Aorta (tissue), 5 donors: ENCODE measurements at regions not wholly inside any gene's neighbourhood (a gene's known extent, or its start where the extent isn't known, plus 50 kb on each side); places are given as distances from the start of the nearest gene placed in this dataset.

ENCODE experiments used
- ATAC-seq: fragments of 200-7000 bp; cut with Tn5 transposase; one replicate; pipeline ENCODE4 v1.9.1; 2022; ENCODE audit warnings: moderate library complexity; ENCODE audit not compliant: low FRiP score
- DNase-seq, 2 donors: peaks; one replicate each; pipeline ENCODE4 v3.0.0-alpha.2; 2020
- H3K27ac ChIP-seq, 2 donors: one replicate each; pipeline ENCODE4 v1.5.1; 2013; ENCODE audit warnings: low read length in 2 of 2, mild to moderate bottlenecking in 2 of 2, moderate library complexity in 2 of 2, control low read depth in 1 of 2, inconsistent platforms in 1 of 2, low read depth in 1 of 2
- H3K27me3 ChIP-seq, 2 donors: one replicate each; pipeline ENCODE4 v1.6.1; 2013; ENCODE audit warnings: control low read depth in 1 of 2, low read length in 1 of 2, mild to moderate bottlenecking in 1 of 2, moderate library complexity in 1 of 2; ENCODE audit not compliant: insufficient read depth in 2 of 2, control insufficient read depth in 1 of 2
- H3K36me3 ChIP-seq, 2 donors: one replicate each; pipeline ENCODE4 v1.6.1; 2013; ENCODE audit warnings: control low read depth in 1 of 2, low read length in 1 of 2, mild to moderate bottlenecking in 1 of 2; ENCODE audit not compliant: insufficient read depth in 2 of 2, control insufficient read depth in 1 of 2
- H3K4me1 ChIP-seq, 2 donors: one replicate each; pipeline ENCODE4 v1.6.1; 2013; ENCODE audit warnings: low read length in 2 of 2, control low read depth in 1 of 2, mild to moderate bottlenecking in 1 of 2, moderate library complexity in 1 of 2; ENCODE audit not compliant: insufficient read depth in 2 of 2, control insufficient read depth in 1 of 2
- H3K4me3 ChIP-seq, 2 donors: one replicate each; pipeline ENCODE4 v1.5.1; 2013; ENCODE audit warnings: low read length in 2 of 2, control low read depth in 1 of 2, mild to moderate bottlenecking in 1 of 2
- H3K9me3 ChIP-seq: one replicate; pipeline ENCODE4 v1.6.1; 2013; ENCODE audit warnings: mild to moderate bottlenecking, low read length; ENCODE audit not compliant: control insufficient read depth
- WGBS, 2 donors: extraction: QIAGEN DNeasy Blood & Tissue Kit; methylation state at CpG; one replicate each; pipeline ENCODE4 v1.1.7; 2013; 5-methylcytosine and 5-hydroxymethylcytosine counted together
- intact Hi-C, 2 donors: fragments of 100-400 bp; cut with DNase I; formaldehyde crosslinking; loops; one replicate each; pipeline versions ENCODE4 v1.14.2 to v1.15.0; 2022
- donor health status: healthy with polysubstance abuse.
- donor health status: Bipolar disorder and iron deficiency.
- donor health status: DM: no; HTN: no; CAD: no.
- donor health status: DM: no; HTN: no; CAD: no.
- donor health status: DM: yes; HTN: yes; CAD: no.

DNA sequence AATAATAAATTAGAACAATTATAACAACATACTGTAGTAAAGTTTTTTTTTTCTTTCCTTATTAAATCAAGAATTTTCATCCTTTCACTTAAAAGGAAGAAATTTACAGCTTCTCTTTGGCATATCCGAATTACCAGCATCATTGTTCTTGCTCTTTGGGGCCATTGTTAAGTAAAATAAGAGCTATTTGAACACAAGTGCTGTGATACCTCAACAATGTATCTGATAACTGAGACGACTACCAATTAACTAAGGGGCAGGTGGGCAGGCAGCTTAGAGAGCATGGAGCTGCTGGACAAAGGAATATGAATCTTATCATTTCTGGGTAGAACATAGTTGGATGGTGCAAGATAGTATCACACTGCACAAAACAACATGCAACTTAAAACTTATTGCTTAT is 719.9 kb upstream of the TMPRSS15 start:
- WGBS, 2 donors, result 86 to 87% methylated on average over 2 of the region's 2 CpGs
- intact Hi-C loops, result no loop called here
- no peak for ATAC-seq

DNA sequence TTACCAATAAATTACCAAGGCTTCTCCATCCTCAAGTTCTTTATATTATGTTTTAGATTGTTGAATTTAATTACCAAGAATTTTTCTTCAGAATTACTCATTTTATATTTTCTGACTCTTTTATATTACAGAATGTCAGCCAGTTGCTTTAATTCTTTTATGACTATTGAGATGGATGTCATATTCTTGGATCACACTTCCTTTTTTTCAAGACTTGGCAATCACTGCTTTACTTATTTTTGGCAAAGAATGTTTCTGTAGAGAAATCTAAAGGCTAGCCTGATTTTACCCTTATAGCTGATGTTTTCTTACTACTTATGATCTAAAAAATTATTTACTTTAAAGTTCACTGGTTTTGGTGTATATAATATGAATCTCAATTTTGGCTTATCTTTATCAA is 721.1 kb upstream of the TMPRSS15 start:
- H3K4me3 ChIP-seq, result no peak overlapping the region
- ATAC-seq (no peak), DNase-seq (no peak)
- no peak overlapping the region for H3K27ac ChIP-seq
- peaks cover 2% of the 10 kb centered on the region for H3K9me3 ChIP-seq
- intact Hi-C loops, result no loop called here
- H3K36me3 ChIP-seq, result no peaks in the 10 kb centered on the region
- H3K4me1 ChIP-seq, result no peaks in the 10 kb centered on the region
- no peaks in the 10 kb centered on the region for H3K27me3 ChIP-seq

More for the DNA sequence above, 719.9 kb upstream of the TMPRSS15 start:
- Histone ChIP-seq H3K9me3 (peaks cover 2% of the 10 kb centered on the region), H3K27ac (no peak overlapping the region), H3K4me3 (no peak overlapping the region), H3K4me1 (no peaks in the 10 kb centered on the region), H3K27me3 (no peaks in the 10 kb centered on the region), H3K36me3 (no peaks in the 10 kb centered on the region)
- no peak for DNase-seq

DNA sequence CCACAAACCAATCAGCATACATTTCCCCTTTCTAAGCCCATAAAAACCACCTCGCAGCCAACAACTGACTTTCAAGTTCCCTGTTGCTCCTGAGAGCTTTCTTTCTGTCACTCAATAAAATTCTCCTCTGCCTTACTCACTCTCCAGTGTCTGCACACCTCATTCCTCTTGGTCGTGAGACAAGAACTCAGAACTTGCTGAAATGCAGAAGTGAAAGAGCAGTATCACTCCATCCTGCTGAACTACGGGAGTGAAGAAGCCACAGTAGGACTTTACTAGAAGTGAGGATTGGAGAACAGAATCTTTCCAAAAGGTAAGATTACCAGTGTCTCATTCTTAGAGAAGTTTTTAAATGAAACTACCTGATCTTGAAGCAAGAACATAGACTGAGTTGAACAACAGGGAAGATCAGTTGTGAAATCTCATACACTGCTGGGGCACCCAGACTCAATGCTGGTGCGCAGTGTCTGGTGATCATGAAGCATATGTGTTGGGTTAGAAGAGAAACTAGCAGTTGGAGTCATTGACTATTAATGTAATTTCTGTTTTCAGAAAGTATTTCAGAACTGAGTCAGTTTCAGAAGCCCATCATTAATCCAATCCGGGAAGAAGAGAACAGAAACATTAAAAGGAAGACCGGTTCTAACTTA is 726.9 kb upstream of the TMPRSS15 start:
- no peaks in the 10 kb centered on the region for H3K9me3 ChIP-seq
- H3K27ac ChIP-seq, result no peak overlapping the region
- WGBS, 2 donors, result 72 to 77% methylated on average over 6 of the region's 6 CpGs
- ATAC-seq (no peak), DNase-seq (no peak)
- H3K4me3 ChIP-seq, result no peak overlapping the region
- intact Hi-C loops, result no loop called here
- no peaks in the 10 kb centered on the region for H3K36me3 ChIP-seq
- no peaks in the 10 kb centered on the region for H3K4me1 ChIP-seq
- H3K27me3 ChIP-seq, result no peaks in the 10 kb centered on the region

DNA sequence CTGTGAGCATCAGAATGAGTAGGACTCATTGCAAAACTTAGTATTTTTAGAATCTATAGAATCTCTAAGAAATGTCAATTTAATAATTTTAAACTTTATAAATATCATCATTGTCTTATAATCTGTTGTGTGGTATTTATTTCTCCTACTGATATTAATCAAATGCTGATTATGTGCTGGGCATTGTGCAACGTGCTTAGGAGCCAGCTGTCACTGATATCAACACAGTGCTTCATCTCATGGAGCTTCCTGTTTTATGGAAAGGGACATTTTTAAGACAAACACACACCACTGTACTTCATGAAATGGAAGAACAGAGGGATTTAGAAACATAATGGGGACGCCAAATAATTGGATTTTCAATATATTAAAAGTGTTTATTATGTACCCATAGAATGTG is 737.9 kb upstream of the TMPRSS15 start:
- intact Hi-C loops, result no loop called here
- no peak overlapping the region for H3K27ac ChIP-seq
- H3K9me3 ChIP-seq, result peaks cover 1% of the 10 kb centered on the region
- 58 to 61% methylated on average over 2 of the region's 2 CpGs for WGBS, 2 donors
- no peak overlapping the region for H3K4me3 ChIP-seq
- no peaks in the 10 kb centered on the region for H3K36me3 ChIP-seq
- H3K27me3 ChIP-seq, result no peaks in the 10 kb centered on the region
- no peak for DNase-seq
- no peaks in the 10 kb centered on the region for H3K4me1 ChIP-seq
- ATAC-seq, result no peak

DNA sequence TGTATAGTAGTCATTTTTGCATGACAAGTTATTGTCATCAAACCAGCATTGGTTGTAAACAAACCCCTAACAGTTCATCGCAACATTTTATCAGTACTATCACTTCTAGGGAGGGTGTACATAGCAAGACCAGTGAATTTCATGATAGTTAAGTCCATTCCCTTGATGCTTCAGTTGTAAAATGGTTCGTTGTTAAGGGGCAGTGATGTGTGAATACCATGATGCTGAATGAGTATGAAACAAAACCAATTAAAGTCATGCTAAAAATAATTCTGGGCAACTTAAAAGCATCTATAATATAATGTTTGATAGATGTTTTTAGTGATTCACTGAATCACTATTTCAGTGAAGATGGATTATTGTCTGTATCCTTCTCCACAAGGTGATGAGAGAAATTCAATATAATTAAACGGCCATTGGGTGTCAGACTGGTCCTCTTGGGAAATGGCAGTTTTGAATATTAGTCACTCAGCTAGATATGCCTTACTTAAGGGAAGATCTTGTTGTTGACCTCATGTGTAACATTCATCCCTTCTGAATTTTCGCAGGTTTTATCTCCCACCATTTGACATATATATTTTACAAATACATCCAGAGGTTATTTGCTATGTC is 742.2 kb upstream of the TMPRSS15 start:
- no peaks in the 10 kb centered on the region for H3K4me1 ChIP-seq
- 83 to 86% methylated on average over 4 of the region's 4 CpGs for WGBS, 2 donors

DNA sequence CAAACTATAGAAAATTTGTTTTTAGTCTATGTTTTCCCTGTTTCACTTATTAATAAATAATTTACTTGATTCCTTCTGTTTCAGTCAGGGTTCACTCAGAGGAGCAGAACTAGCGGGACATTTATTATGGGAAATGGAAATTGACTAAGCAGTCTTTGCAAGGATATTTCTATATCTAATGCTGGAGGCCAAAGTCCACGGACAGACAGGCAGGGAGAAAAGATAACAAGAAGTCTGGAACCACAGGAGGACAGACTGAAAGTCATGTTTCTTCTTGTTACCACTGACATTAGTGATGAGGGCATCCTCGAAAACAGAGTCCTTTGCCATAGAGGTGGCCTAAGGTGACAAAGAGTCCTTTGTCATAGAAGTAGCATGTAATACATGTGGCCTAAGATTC is 744.5 kb upstream of the TMPRSS15 start:
- 72 to 74% methylated on average over 3 of the region's 3 CpGs for WGBS, 2 donors
- H3K36me3 ChIP-seq, result no peaks in the 10 kb centered on the region
- H3K27ac ChIP-seq, result no peak overlapping the region
- no peaks in the 10 kb centered on the region for H3K27me3 ChIP-seq
- no peak overlapping the region for H3K4me3 ChIP-seq
- H3K4me1 ChIP-seq, result no peaks in the 10 kb centered on the region
- ATAC-seq (no peak), DNase-seq (no peak)
- intact Hi-C loops, result no loop called here
- H3K9me3 ChIP-seq, result peaks cover 1% of the 10 kb centered on the region

More for the DNA sequence above, 742.2 kb upstream of the TMPRSS15 start:
- no peaks in the 10 kb centered on the region for H3K27me3 ChIP-seq
- H3K36me3 ChIP-seq, result no peaks in the 10 kb centered on the region
- ATAC-seq, result no peak
- H3K4me3 ChIP-seq, result no peak overlapping the region
- H3K9me3 ChIP-seq, result peaks cover 1% of the 10 kb centered on the region
- DNase-seq, result no peak
- intact Hi-C loops, result no loop called here
- H3K27ac ChIP-seq, result no peak overlapping the region

DNA sequence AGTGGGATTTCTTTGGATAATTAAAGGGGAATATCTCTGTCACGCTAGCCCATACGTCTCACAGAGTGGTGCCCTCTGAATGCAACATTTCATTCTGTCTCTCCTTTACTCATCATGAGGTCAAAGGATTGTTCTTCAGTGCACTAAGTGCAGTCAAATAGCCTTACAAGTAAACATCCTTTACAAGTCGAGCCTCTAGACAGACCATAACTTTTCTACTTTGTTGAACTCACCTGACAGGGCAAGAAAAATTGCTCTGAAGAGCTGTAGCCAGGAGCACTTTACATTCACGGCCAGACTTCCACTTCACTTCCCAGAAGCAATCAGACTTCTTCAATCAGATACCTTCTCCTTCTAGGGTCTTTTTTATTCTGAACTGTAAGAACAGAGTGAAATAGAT is 768.0 kb upstream of the TMPRSS15 start:
- Histone ChIP-seq H3K27ac (no peak overlapping the region), H3K36me3 (no peaks in the 10 kb centered on the region), H3K27me3 (no peaks in the 10 kb centered on the region), H3K4me3 (no peak overlapping the region), H3K9me3 (no peaks in the 10 kb centered on the region), H3K4me1 (no peaks in the 10 kb centered on the region)
- 19 to 30% methylated on average over 4 of the region's 4 CpGs for WGBS, 2 donors
- DNase-seq (no peak), ATAC-seq (no peak)
- intact Hi-C loops, result no loop called here

DNA sequence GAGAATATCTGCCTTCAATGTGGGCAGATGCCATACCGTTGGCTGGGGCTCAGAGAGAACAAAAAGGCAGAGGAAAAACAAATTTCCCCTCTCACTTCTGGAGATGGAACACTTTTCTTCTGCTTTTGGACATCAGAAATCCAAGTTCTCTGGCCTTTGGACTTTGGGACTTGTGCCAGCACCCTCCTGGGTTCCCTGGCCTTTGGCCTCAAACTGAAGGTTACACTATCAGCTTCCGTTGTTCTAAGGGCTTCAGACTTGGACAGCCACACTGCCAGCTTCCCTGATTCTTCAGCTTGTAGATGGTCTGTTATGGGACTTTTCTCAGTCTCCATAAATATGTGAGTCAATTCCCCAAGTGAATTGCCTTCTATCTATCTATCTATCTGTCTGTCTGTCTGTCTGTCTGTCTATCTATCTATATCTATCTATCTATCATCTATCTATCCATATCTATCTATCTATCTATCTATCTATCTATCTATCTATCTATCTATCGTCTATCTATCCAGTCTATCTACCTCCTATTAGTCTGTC is 778.1 kb upstream of the TMPRSS15 start:
- 82% methylated on average over 3 of the region's 3 CpGs for WGBS, 2 donors
- H3K27me3 ChIP-seq, result no peaks in the 10 kb centered on the region
- no peak overlapping the region for H3K4me3 ChIP-seq

DNA sequence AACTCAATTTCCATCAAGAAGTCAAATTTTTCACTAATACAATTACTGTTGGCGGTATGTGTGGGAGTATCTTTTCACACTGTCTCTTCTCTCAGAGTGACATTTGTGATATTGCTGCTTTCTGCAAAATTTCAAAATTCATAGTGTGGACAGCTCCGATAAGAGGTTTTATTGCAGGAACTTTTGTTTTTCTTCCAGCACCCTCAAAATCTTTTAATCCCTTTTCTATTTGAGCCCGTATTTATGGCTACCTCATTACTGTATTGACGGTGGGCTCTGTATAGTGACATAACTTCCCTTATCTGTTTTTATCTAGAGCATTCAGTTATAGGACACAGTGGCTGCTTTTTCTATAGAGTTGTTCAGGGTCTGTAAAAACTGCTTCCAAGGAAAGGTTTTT is 794.4 kb upstream of the TMPRSS15 start:
- H3K36me3 ChIP-seq, result no peaks in the 10 kb centered on the region
- no peaks in the 10 kb centered on the region for H3K4me1 ChIP-seq
- H3K9me3 ChIP-seq, result no peaks in the 10 kb centered on the region
- DNase-seq (no peak), ATAC-seq (no peak)
- H3K27me3 ChIP-seq, result no peaks in the 10 kb centered on the region
- intact Hi-C loops, result no loop called here
- no peak overlapping the region for H3K27ac ChIP-seq
- H3K4me3 ChIP-seq, result no peak overlapping the region
- 26 to 32% methylated on average over 4 of the region's 4 CpGs for WGBS, 2 donors

More for the DNA sequence above, 778.1 kb upstream of the TMPRSS15 start:
- Histone ChIP-seq H3K27ac (no peak overlapping the region), H3K36me3 (no peaks in the 10 kb centered on the region), H3K4me1 (no peaks in the 10 kb centered on the region), H3K9me3 (no peaks in the 10 kb centered on the region)
- intact Hi-C loops, result no loop called here
- DNase-seq, result no peak
- ATAC-seq, result no peak
